DND-41 (cell line): ENCODE measurements at regions not wholly inside any gene's neighbourhood (a gene's known extent, or its start where the extent isn't known, plus 50 kb on each side); places are given as distances from the start of the nearest gene placed in this dataset.

Experiments
- ATAC-seq: fragments of 200-7000 bp; cut with Tn5 transposase; 3 replicates; pipeline ENCODE4 v1.9.1; 2021; ENCODE audit warnings: low read depth; ENCODE audit not compliant: insufficient read depth
- DNase-seq: peaks from one replicate; pipeline ENCODE4 v3.0.0-alpha.2; 2020
- H2AFZ ChIP-seq: 2 replicates; pipeline ENCODE4 v1.6.0; 2012; ENCODE audit warnings: low read depth, low read length
- H3K27ac ChIP-seq: 2 replicates; pipeline ENCODE4 v1.5.1; 2012; ENCODE audit warnings: low read length, inconsistent platforms
- H3K27me3 ChIP-seq: fragments of 200-600 bp; sonication (generic); 2 replicates; pipeline ENCODE4 v1.6.0; 2012; ENCODE audit warnings: low read length, mild to moderate bottlenecking, inconsistent platforms; ENCODE audit not compliant: insufficient read depth, poor library complexity
- H3K36me3 ChIP-seq: 2 replicates; pipeline ENCODE4 v1.5.1; 2012; ENCODE audit warnings: low read length, inconsistent platforms; ENCODE audit not compliant: insufficient read depth
- H3K4me1 ChIP-seq: 2 replicates; pipeline ENCODE4 v1.5.1; 2012; ENCODE audit warnings: mild to moderate bottlenecking, low read length; ENCODE audit not compliant: insufficient read depth
- H3K4me2 ChIP-seq: 2 replicates; pipeline ENCODE4 v1.6.0; 2012; ENCODE audit warnings: mild to moderate bottlenecking, moderate library complexity, low read length, inconsistent platforms; ENCODE audit not compliant: insufficient read depth
- H3K4me3 ChIP-seq, 2 experiments: fragments of 200-600 bp in 1 of 2; shearing (Covaris generic) in 1 of 2; 2 replicates each; pipeline ENCODE4 v1.5.1; 2012 to 2016; ENCODE audit warnings: inconsistent platforms in 2 of 2, low read length in 2 of 2, mild to moderate bottlenecking in 2 of 2, low read depth in 1 of 2, moderate library complexity in 1 of 2
- H3K79me2 ChIP-seq: 2 replicates; pipeline ENCODE4 v1.6.0; 2012; ENCODE audit warnings: low read length, inconsistent platforms; ENCODE audit not compliant: insufficient read depth
- H3K9ac ChIP-seq: 2 replicates; pipeline ENCODE4 v1.6.0; 2012; ENCODE audit warnings: low read depth, mild to moderate bottlenecking, inconsistent platforms, low read length, moderate library complexity
- H3K9me3 ChIP-seq: 2 replicates; pipeline ENCODE4 v1.5.1; 2012; ENCODE audit warnings: low read length, moderate library complexity, mild to moderate bottlenecking, inconsistent platforms; ENCODE audit not compliant: insufficient read depth, severe bottlenecking
- H4K20me1 ChIP-seq: 2 replicates; pipeline ENCODE4 v1.6.0; 2012; ENCODE audit warnings: low read length; ENCODE audit not compliant: insufficient read depth
- CTCF ChIP-seq: IDR thresholded peaks from 2 replicates; pipeline ENCODE4 v1.5.1; 2012; ENCODE audit warnings: borderline replicate concordance, low read length, moderate library complexity, mild to moderate bottlenecking; ENCODE audit not compliant: poor library complexity, severe bottlenecking; ENCODE audit errors: extremely low read depth
- EZH2 ChIP-seq: IDR thresholded peaks from 3 replicates; pipeline ENCODE4 v1.6.1; 2012; ENCODE audit warnings: borderline replicate concordance, low read depth, mild to moderate bottlenecking, moderate library complexity, low read length, inconsistent platforms; ENCODE audit not compliant: severe bottlenecking

DNA sequence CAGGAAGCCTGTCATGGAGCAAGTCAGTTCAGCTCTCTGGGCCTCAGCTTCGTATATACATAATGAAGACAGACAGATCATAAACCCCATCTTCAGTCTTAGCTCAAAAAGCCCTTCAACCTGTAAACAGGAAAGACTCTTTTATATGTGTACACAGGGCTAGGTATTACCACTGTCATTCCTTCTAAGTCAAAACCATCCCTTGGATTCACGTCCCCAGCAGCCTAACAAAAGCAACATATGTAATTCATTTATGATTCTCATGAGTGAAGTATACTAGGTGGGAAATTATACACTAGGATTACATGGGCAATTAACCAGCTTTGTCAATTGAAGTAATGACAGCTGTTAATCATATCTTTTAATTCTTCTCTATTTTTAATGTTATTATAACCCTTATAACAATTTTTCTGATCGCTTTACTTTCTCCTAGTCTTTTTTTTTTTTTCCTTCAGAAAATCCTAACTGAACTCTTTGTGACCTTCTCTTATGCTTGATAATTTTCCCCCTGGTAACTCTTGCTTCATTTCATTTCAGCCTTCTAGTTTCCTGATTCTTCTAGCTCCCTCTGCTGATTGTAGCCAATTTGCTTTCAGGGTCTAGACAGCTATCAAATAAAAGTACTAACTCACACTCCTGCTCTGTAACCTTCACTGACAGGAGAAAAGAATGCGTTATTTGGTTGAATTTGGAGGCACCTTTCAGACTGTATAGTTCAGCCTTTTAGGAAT is 99.7 kb downstream of the RBM43 start:
- Histone ChIP-seq H3K27me3 (no peaks in the 10 kb centered on the region), H3K27ac (no peak overlapping the region), H3K79me2 (no peaks in the 10 kb centered on the region), H4K20me1 (no peaks in the 10 kb centered on the region), H3K9me3 (no peaks in the 10 kb centered on the region), H3K4me3 (no peak overlapping the region), H3K4me2 (no peak overlapping the region), H2AFZ (no peak overlapping the region), H3K9ac (no peak overlapping the region), H3K36me3 (no peaks in the 10 kb centered on the region), H3K4me1 (no peaks in the 10 kb centered on the region)
- ATAC-seq (no peak), DNase-seq (no peak)
- no peak for TF ChIP-seq CTCF
- TF ChIP-seq EZH2, result no peak

DNA sequence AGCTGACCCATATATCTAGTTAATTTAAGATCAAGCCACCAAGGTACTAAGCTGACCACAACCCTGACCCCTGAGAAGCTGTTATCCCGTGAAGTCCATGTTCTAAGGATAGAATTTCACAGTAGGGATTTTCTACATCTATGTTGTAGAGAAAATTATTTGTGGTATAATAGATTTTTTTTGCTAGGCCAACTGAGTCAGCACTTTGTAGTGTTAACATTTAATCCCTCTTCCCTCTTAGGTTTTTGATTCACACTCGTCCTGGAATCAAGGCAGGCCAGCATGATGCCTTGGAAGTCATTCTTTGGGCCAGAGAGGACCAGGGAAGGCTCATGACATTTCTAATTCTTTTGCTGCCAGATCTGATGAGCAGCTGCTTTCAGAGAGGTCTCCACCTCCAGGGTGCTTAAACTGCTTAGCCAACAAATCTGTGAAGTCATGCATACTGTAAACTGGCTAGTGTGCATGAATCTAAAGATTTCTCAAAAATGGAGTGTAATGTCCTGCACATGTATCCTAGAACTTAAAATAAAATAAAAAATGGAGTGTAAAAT is 102.5 kb downstream of the RBM43 start:
- Histone ChIP-seq H3K4me1 (no peaks in the 10 kb centered on the region), H4K20me1 (no peaks in the 10 kb centered on the region), H3K79me2 (no peaks in the 10 kb centered on the region), H3K36me3 (no peaks in the 10 kb centered on the region), H3K27me3 (no peaks in the 10 kb centered on the region), H2AFZ (no peak overlapping the region), H3K4me3 (no peak overlapping the region), H3K4me2 (no peak overlapping the region), H3K9ac (no peak overlapping the region), H3K27ac (no peak overlapping the region), H3K9me3 (no peaks in the 10 kb centered on the region)
- DNase-seq (no peak), ATAC-seq (no peak)
- TF ChIP-seq EZH2 (no peak), CTCF (no peak)

GRCh38 chr2:151157000-151157735 is 104.5 kb downstream of the RBM43 start:
- Histone ChIP-seq H3K4me1 (no peaks in the 10 kb centered on the region), H4K20me1 (no peaks in the 10 kb centered on the region), H3K36me3 (no peaks in the 10 kb centered on the region), H3K4me2 (no peak overlapping the region), H3K9me3 (no peaks in the 10 kb centered on the region), H3K9ac (no peak overlapping the region), H3K27ac (no peak overlapping the region), H3K27me3 (no peaks in the 10 kb centered on the region), H3K79me2 (no peaks in the 10 kb centered on the region), H2AFZ (no peak overlapping the region), H3K4me3 (no peak overlapping the region)
- DNase-seq, result no peak
- TF ChIP-seq CTCF, result no peak
- no peak for ATAC-seq
